ENCODE measurements at regions not wholly inside any gene's neighbourhood (a gene's known extent, or its start where the extent isn't known, plus 50 kb on each side); places are given as distances from the start of the nearest gene placed in this dataset.

GRCh38 chr2:222783592-222783991 is 77.2 kb upstream of the ACSL3 start:
- no peak overlapping the region for H3K4me3 ChIP-seq (ENCODE audit: low read depth, low read length)
- DNase-seq (ENCODE audit: low read depth): no peak
- in situ Hi-C loops (cut with HindIII; ENCODE audit: low sequenced_read_pairs): no loop called here
- no peak for TF ChIP-seq CTCF (IDR thresholded peaks at IDR 0.05; ENCODE audit: low read depth, low read length, missing control alignments)

GRCh38 chr2:222790932-222791331 is 69.9 kb upstream of the ACSL3 start:
- no peak for DNase-seq (ENCODE audit: low read depth)
- TF ChIP-seq CTCF (IDR thresholded peaks at IDR 0.05; ENCODE audit: low read depth, low read length, missing control alignments): no peak

GRCh38 chr2:222792001-222792611 is 68.7 kb upstream of the ACSL3 start:
- no peak for DNase-seq (ENCODE audit: low read depth)

More at GRCh38 chr2:222790932-222791331, 69.9 kb upstream of the ACSL3 start:
- in situ Hi-C loops (cut with HindIII; ENCODE audit: low sequenced_read_pairs): no loop called here
- H3K4me3 ChIP-seq (ENCODE audit: low read depth, low read length): no peak overlapping the region

GRCh38 chr2:222794585-222795449 is 66.0 kb upstream of the ACSL3 start:
- in situ Hi-C loops (cut with HindIII; ENCODE audit: low sequenced_read_pairs): no loop called here
- TF ChIP-seq CTCF (IDR thresholded peaks at IDR 0.05; ENCODE audit: low read depth, low read length, missing control alignments): no peak
- no peak for DNase-seq (ENCODE audit: low read depth)
- H3K4me3 ChIP-seq (ENCODE audit: low read depth, low read length): no peak overlapping the region

More at GRCh38 chr2:222792001-222792611, 68.7 kb upstream of the ACSL3 start:
- no peak overlapping the region for H3K4me3 ChIP-seq (ENCODE audit: low read depth, low read length)
- in situ Hi-C loops (cut with HindIII; ENCODE audit: low sequenced_read_pairs): no loop called here
- TF ChIP-seq CTCF (IDR thresholded peaks at IDR 0.05; ENCODE audit: low read depth, low read length, missing control alignments): no peak

- no peak overlapping the region for H3K4me3 ChIP-seq (ENCODE audit: low read depth, low read length)
- in situ Hi-C loops (cut with HindIII; ENCODE audit: low sequenced_read_pairs): no loop called here
- TF ChIP-seq CTCF (IDR thresholded peaks at IDR 0.05; ENCODE audit: low read depth, low read length, missing control alignments): no peak
- no peak for DNase-seq (ENCODE audit: low read depth)
These were observed 65.1 kb upstream of the ACSL3 start for GRCh38 chr2:222795450-222796357.

Data from astrocyte of the cerebellum (primary cell).